ENCODE measurements at regions not wholly inside any gene's neighbourhood (a gene's known extent, or its start where the extent isn't known, plus 50 kb on each side); places are given as distances from the start of the nearest gene placed in this dataset.

GRCh38 chr12:94813314-94813713, 163.0 kb upstream of the TMCC3 start:
- DNase-seq = no peak

DNA sequence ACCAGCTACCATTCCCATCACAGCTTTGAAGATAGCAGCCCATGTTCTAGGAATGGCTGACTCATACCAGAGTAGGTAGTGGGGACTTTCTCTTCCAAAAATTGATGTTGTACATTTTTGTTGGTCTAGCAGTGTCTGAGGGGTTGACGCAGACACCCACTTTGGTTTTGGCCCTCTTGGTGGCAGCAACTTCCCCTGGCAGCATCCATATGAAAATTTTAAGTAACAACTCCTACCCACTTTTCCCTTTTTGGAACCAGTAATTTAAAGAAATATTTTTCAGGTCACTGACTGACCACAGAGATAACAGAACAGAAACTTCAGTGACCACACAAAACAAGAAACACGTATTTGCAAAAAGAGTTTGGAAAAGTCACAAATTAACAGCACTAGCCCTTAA, 162.0 kb upstream of the TMCC3 start:
- no peak for DNase-seq

DNA sequence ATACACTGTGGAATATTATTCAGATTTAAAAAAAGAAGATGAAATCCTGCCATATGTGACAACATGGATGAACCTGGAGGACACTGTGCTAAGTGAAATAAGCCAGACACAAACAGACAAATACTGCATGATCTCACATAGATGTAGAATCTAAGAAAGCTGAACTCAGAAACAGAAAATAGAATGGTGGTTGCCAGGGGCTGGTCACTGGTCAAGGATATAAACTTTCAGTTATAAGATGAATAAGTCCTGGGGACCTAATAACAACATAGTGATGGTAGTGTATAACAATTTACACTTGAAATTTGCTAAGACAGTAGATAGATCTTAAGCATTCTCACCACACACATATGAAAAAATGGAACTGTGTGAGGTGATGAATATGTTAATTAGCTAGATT, 161.3 kb upstream of the TMCC3 start:
- no peak for DNase-seq

GRCh38 chr12:94807951-94808350, 157.6 kb upstream of the TMCC3 start:
- no peak for DNase-seq

- no peak for DNase-seq
Observed at GRCh38 chr12:94806617-94807016, 156.3 kb upstream of the TMCC3 start.

- DNase-seq = no peak
Observed at GRCh38 chr12:94805749-94806529, 155.6 kb upstream of the TMCC3 start.

DNA sequence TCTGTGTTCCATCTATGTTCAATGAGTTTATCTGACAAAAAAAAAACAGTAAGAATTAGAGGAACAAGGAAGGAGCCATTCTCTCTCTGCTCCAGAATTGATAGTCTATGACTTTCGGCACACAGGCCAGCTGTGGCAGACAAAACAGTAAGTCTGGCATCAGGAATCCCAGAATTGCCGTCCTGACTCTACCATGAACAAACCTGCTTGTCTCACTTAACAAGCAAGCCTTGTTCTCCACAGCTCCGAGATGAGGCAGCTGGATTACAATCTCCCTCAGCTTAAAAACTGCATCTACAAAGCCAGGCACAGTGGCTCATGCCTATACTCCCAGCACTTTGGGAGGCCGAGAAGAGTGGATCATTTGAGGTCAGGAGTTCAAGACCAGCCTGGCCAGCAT, 153.6 kb upstream of the TMCC3 start:
- DNase-seq = no peak

GRCh38 chr12:94802796-94803195, 152.4 kb upstream of the TMCC3 start:
- DNase-seq = no peak

GRCh38 chr12:94801745-94802144, 151.4 kb upstream of the TMCC3 start:
- DNase-seq = no peak

DNA sequence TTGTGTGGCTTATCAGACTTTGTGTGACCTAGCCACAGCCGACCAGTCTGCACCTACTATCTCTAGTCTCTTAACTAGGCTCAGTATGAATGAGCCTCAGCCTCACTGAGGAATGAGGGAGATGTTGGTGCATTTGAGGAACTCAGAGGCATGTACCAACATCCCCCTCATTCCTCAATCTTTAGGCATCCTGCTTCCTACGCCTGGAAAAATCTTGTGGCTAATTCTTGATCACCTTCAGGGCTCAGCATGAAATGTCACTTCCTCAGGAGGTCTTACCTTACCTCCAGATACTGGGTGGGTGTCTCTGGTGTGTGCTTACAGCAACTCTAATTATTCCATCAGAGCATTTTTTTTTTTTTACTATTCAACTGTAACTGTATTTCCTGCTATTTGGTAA, 148.8 kb upstream of the TMCC3 start:
- DNase-seq = no peak

DNA sequence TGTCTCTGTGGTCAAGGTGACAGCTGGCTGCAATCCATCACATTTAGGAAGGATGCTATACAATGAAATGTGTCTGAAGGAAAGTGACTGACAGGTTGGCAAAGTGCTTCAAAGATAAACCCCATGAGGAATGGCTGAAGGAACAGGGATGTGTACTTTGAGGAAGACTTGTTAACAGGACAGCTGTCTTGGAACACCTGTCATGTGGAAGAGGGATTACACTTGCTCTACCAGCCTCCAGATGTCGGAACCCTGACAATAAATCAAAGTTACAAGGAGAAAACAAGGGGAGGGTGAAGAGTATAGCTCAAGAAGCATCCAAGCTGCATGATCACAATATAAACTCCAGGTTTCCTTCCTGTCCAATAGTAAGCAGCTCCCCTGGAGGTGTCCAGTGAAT, 147.8 kb upstream of the TMCC3 start:
- DNase-seq = no peak

DNA sequence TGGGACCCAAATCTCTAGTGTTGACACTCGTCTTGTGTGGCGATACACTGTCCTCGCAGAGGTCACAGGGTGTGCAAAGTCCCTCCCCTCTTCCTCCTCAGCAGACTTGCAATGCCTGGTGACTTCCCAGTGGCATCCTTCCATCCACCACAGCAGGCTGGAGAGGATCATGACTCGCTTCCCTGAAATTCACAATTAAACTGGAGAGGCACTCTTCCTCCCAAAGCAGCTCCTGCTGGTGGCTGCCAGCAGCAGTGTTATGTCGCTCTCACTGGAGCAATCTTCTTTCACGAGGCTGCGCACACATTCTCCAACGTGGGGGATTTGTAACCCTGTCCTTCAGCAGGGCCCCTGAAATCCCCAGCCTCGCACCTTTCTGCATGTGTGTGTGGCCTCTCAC, 145.2 kb upstream of the TMCC3 start:
- DNase-seq = no peak

DNA sequence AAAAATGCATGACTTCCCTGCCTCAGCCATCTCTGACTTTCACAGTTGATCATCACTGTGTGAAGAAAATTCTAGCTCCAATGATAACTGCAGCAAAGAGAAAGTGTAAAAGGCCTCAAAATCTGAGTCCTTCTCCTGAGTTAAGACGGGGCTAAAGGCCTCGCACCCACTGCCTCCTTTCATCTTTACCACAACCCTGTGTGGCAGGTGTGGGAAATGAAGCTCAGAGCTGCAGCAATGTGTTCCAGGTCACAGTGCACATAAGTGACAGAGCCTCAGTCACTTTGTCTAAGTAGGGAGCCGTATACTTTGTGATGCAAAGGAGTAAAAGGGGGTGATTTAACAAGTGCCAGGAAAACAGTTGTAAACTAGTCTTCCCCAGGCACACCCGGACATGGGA, 144.7 kb upstream of the TMCC3 start:
- no peak for DNase-seq

DNA sequence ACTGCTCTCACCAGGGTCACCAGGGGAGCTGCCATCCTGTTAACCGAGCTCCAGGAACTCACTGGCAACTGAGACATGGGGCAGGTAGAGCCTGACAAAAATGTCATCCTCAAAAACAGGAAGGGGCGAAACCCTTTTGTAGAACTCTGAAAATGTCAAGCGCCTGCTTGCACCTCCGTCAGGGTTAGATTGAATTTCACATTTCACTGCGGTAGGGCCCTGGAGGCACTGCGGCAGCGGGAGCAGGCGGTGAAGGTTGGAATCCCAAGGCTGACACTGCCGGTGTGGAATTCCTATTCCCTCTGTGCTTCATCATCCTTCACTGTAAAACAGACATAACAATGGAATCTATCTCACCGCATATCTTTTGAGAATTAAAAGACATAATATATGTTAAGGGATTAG, 142.8 kb upstream of the TMCC3 start:
- DNase-seq = no peak

- DNase-seq = no peak
Observed at GRCh38 chr12:94792693-94793092, 142.3 kb upstream of the TMCC3 start.

DNA sequence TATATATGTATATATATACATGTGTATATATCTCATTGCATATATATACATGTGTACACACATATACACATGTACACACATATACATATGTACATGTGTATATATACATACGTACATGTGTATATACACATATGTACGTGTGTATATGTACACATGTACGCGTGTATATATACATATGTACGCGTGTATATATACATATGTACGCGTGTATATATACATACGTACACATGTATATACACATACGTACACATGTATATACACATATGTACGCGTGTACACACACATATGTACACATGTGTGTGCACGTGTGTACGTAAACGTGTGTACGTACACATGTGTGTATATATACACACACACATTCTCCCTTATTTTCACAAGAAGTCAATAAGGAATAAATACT, 141.6 kb upstream of the TMCC3 start:
- no peak for DNase-seq

- DNase-seq = no peak
Observed at GRCh38 chr12:94790825-94791224, 140.5 kb upstream of the TMCC3 start.

DNA sequence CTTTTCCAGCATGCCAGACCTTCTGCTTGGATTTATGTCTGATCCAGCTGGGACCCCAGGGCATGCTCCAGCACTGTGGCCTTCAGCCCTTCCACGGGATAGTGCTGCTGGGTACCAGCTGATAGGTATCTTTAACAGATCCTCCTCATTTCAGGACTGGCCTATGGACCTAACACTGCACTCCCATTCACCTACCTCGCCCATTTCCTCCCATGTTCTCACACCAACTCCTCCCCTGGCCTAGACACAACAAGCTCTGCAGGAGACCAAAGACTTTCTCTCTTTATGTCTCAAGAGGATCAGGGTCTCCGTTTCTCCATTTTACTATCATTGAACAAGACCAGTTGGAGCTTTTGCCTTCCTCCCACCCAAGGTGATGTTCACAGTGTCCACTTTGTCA, 140.0 kb upstream of the TMCC3 start:
- DNase-seq = no peak

DNA sequence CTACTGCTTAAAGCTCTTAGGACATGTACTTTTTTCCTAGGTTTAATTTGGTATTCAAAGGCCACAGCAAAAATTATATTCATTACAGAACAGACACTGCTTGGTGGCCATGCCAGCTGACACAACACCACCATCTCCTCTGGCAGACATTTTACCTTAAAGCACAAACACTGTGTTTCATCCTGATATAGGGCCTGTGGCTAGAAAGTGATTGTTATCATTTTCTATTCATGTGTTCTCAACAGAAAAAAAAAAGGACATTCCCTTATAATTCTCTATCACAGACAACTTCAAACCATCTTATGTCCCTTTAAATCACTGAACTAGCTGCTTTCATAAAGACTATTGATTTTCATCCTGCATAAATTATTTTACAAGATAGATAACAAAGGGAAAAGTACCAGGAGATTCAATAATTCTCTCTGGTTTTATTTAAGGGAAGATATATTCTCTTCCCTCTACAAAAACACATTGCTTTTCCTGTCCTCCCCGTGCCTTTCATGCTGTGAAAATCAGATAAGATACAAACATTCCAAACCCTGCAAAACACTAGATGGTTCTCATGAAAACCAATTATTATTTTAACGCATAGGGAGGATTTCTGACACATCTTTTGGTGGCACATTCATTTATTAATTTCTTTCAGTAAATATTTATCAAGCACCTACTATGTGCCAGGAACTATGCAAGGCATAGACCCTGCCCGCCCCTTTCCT, 139.3 kb upstream of the TMCC3 start:
- DNase-seq = no peak

- DNase-seq = no peak
Observed at GRCh38 chr12:94788298-94788697, 137.9 kb upstream of the TMCC3 start.

DNA sequence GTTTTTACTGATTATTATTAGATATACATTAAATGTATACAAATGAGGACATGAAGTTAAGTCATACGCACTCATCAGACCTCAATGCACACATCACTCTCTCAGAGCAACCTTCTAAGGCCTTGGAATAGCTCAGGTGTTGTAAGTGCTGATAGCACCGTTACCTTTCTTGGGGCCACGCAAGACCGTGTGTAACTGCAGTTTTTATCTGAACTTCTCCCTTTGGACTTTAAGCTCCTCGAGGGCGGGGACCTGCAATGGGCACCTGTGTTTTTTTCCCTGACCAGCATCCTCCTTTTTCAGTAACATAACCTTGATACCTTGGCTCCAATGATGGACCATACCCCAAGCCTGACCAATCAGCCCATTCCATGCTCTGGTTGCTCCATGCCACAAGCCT, 136.5 kb upstream of the TMCC3 start:
- no peak for DNase-seq

GRCh38 chr12:94783862-94784261, 133.5 kb upstream of the TMCC3 start:
- no peak for DNase-seq

DNA sequence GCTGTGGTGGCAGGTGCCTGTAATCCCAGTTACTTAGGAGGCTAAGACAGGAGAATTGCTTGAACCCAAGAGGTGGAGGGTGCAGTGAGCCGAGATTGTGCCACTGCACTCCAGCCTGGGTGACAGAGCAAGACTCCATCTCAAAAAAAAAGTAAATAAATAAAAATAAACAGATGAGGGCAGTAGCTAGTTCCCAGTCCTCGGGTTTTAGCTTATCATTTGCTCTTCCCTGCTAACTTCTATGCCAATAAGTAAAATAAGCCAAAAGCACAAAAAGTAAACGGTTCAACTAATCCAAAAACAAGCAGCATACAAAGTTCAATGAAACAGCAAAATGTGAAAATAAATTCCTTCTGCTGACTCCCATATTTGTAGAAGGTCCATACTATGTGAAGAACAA, 133.0 kb upstream of the TMCC3 start:
- DNase-seq = no peak

DNA sequence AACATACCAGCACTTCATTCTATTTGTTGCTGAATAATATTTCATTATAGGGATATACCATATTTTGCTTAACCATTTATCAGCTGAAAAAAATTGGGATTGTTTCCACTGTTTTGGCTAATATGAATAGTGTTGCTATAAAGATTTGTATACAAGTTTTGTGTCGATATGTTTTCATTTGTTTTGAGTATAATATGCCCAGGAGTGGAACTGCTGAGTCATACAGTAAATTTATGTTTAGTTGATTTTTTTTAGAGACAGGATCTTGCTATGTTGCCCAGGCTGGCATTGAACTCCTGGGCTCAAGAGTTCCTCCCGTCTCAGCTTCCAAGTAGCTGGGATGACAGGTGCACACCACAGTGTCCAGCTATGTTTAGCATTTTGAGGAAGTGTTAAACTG, 131.5 kb upstream of the TMCC3 start:
- DNase-seq = no peak

DNA sequence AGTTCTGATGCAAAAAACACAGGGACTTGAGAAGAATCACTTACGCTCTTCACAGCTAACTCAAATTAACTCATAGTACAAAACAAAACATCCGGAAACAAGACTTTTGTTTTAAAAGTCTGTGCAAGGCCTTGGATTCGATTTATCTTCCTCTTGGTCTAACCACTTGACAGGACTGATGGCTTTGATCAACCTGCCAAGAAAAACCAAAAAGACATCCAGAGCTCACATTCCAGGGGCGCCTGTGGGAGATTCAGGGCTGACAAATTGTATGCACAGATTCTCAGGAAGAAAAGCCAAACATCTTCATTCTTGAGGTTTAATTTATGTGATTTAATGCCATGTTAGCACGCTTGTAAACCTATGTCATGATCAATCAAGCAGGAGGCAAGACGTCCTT, 129.1 kb upstream of the TMCC3 start:
- DNase-seq = no peak

All from activated CD4-positive, alpha-beta T cell treated with anti-CD3 and anti-CD28 coated beads, Interleukin-2, amount 50 U/mL, for 48 hours (primary cell).